B cell (primary cell): ENCODE measurements at regions not wholly inside any gene's neighbourhood (a gene's known extent, or its start where the extent isn't known, plus 50 kb on each side); places are given as distances from the start of the nearest gene placed in this dataset.

Experiments used
- ATAC-seq: fragments of 200-7000 bp; cut with Tn5 transposase; one replicate; pipeline ENCODE4 v1.10.0; 2021; ENCODE audit warnings: low read depth, mild to moderate bottlenecking, moderate number of reproducible peaks, moderate library complexity
- CTCF ChIA-PET: fragments of 350-600 bp; sonication (Branson Sonifier 250); formaldehyde crosslinking; loops from one replicate; lab custom pipeline; 2021; ENCODE audit warnings: antibody characterized with exemption, inconsistent platforms; lab: Charles Lee
- POLR2A ChIA-PET: fragments of 350-600 bp; sonication (Branson Sonifier 250); formaldehyde crosslinking; loops from one replicate; lab custom pipeline; 2021; ENCODE audit warnings: antibody characterized with exemption; lab: Charles Lee
- DNase-seq: peaks from one replicate; pipeline ENCODE4 v3.0.0; 2013
- H2AFZ ChIP-seq: 2 replicates; pipeline ENCODE4 v1.6.1; 2012; ENCODE audit warnings: mild to moderate bottlenecking, low read depth, low read length; ENCODE audit not compliant: insufficient read depth, poor library complexity, severe bottlenecking
- H3K27ac ChIP-seq, 2 donors: 1 replicate in 1 of 2; 2 replicates in 1 of 2; pipeline ENCODE4 v1.5.1; 2012 to 2013; ENCODE audit warnings: low read length in 2 of 2, mild to moderate bottlenecking in 2 of 2, moderate library complexity in 1 of 2
- H3K27me3 ChIP-seq, 4 experiments: fragments of 200-600 bp in 1 of 4; sonication (generic) in 1 of 4; replicated peaks in 1 of 4; 1 replicate in 2 of 4; 2 replicates in 2 of 4; pipeline versions ENCODE4 v1.6.1 to v1.7.0; 2013 to 2016; ENCODE audit warnings: low read length in 3 of 4, mild to moderate bottlenecking in 2 of 4, mixed read lengths in 1 of 4, moderate library complexity in 1 of 4; ENCODE audit not compliant: insufficient read depth in 4 of 4, control insufficient read depth in 3 of 4; ENCODE audit errors: control extremely low read depth in 1 of 4
- H3K36me3 ChIP-seq, 2 experiments: replicated peaks in 1 of 2; 1 replicate in 1 of 2; 2 replicates in 1 of 2; pipeline versions ENCODE4 v1.6.1 to v1.7.1; 2013; ENCODE audit warnings: low read length in 1 of 2; ENCODE audit not compliant: insufficient read depth in 2 of 2, control insufficient read depth in 1 of 2; ENCODE audit errors: control extremely low read depth in 1 of 2, extremely low read depth in 1 of 2
- H3K4me1 ChIP-seq, 2 donors: fragments of 200-600 bp in 1 of 2; sonication (generic) in 1 of 2; 1 replicate in 1 of 2; 2 replicates in 1 of 2; pipeline versions ENCODE4 v1.5.1 to v1.6.1; 2013 to 2017; ENCODE audit warnings: low read length in 2 of 2; ENCODE audit not compliant: control insufficient read depth in 2 of 2, insufficient read depth in 2 of 2
- H3K4me2 ChIP-seq: replicated peaks from 2 replicates; pipeline ENCODE3; 2012; ENCODE audit warnings: mild to moderate bottlenecking, low read depth, low read length; ENCODE audit not compliant: poor library complexity, severe bottlenecking
- H3K4me3 ChIP-seq, 5 experiments: fragments of 200-600 bp in 1 of 5; sonication (generic) in 1 of 5; 1 replicate in 3 of 5; 2 replicates in 2 of 5; pipeline versions ENCODE4 v1.5.1 to v1.7.0; 2011 to 2016; ENCODE audit warnings: low read length in 4 of 5, mild to moderate bottlenecking in 4 of 5, low read depth in 2 of 5, control low read depth in 1 of 5, moderate library complexity in 1 of 5; ENCODE audit not compliant: insufficient read depth in 1 of 5; ENCODE audit errors: control extremely low read depth in 1 of 5, extremely low read depth in 1 of 5
- H3K79me2 ChIP-seq: fragments of 200-600 bp; sonication (generic); one replicate; pipeline ENCODE4 v1.6.0; 2016; ENCODE audit warnings: low read length; ENCODE audit not compliant: control insufficient read depth, insufficient read depth
- H3K9ac ChIP-seq: fragments of 200-600 bp; sonication (generic); 2 replicates; pipeline ENCODE4 v1.6.1; 2017; ENCODE audit warnings: mild to moderate bottlenecking, low read length, moderate library complexity
- H3K9me3 ChIP-seq, 3 donors: one replicate each; pipeline versions ENCODE4 v1.6.1 to v1.7.1; 2013; ENCODE audit warnings: low read length in 2 of 3; ENCODE audit not compliant: control insufficient read depth in 2 of 3, insufficient read depth in 1 of 3; ENCODE audit errors: control extremely low read depth in 1 of 3
- H4K20me1 ChIP-seq: 2 replicates; pipeline ENCODE4 v1.6.0; 2012; ENCODE audit warnings: mild to moderate bottlenecking, low read length; ENCODE audit not compliant: insufficient read depth, control insufficient read depth, poor library complexity, severe bottlenecking
- H3K27ac Mint-ChIP-seq: one replicate; pipeline ENCODE4 v1.8.0; 2021; ENCODE audit warnings: mixed read lengths
- H3K27me3 Mint-ChIP-seq: one replicate; pipeline ENCODE4 v1.8.0; 2021; ENCODE audit warnings: mixed read lengths
- H3K4me1 Mint-ChIP-seq: one replicate; pipeline ENCODE4 v1.8.0; 2021; ENCODE audit warnings: mixed read lengths
- H3K4me3 Mint-ChIP-seq: one replicate; pipeline ENCODE4 v1.8.0; 2021; ENCODE audit warnings: mixed read lengths
- H3K9me3 Mint-ChIP-seq: one replicate; pipeline ENCODE4 v1.8.0; 2022; ENCODE audit warnings: mixed read lengths; ENCODE audit not compliant: insufficient read depth
- EZH2 ChIP-seq: IDR thresholded peaks from 2 replicates; pipeline ENCODE4 v1.6.1; 2012; ENCODE audit warnings: borderline replicate concordance, low read depth, mild to moderate bottlenecking, moderate library complexity, low read length; ENCODE audit not compliant: insufficient read depth, poor library complexity, severe bottlenecking
- WGBS: methylation state at CpG from one replicate; pipeline ENCODE4 v1.1.5; 2013; ENCODE audit warnings: missing lambda C conversion rate; ENCODE audit not compliant: insufficient coverage; 5-methylcytosine and 5-hydroxymethylcytosine counted together
- intact Hi-C: fragments of 100-400 bp; cut with micrococcal nuclease; formaldehyde crosslinking; loops from one replicate; pipeline ENCODE4 v1.10.0; 2022
- TF ChIP-seq, protein P1 (sequence below): fragments of 200-600 bp; IDR thresholded peaks from one replicate; pipeline ENCODE4 v1.8.0; 2022; ENCODE audit warnings: antibody characterized with exemption, mild to moderate bottlenecking

DNA sequence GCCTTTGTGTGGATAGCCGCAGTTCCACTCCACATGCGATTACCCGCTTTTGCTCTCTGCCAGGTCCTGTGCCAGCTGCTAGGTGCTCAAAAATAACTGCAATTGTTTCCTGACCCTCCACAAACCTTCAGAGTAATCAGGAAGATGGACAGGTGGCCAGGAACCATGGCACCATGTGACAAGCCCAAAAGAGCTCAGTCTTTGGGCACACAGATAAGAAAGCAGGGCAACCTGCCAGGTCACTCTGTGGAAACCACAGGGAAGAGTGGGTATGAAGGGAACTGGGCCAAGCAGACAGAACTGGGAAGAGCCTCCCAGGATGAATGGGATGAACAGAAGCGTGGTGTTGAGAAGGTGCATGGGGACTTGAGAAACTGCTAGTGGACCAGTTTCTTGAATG, 79.4 kb upstream of the AGAP1 start:
- Histone ChIP-seq H3K27me3 (no peaks in the 10 kb centered on the region), H3K36me3 (no peaks in the 10 kb centered on the region), H2AFZ (no peak overlapping the region), H4K20me1 (no peaks in the 10 kb centered on the region), H3K4me2 (no peak overlapping the region), H3K4me1 (no peaks in the 10 kb centered on the region), H3K9me3 (no peaks in the 10 kb centered on the region), H3K27ac (no peak overlapping the region), H3K9ac (no peak overlapping the region), H3K79me2 (no peaks in the 10 kb centered on the region), H3K4me3 (no peak overlapping the region)
- H3K4me3 Mint-ChIP-seq: no peak overlapping the region
- H3K27me3 Mint-ChIP-seq: peaks cover 11% of the 10 kb centered on the region
- H3K27ac Mint-ChIP-seq: no peak overlapping the region
- DNase-seq (no peak), ATAC-seq (no peak)
- H3K4me1 Mint-ChIP-seq: no peaks in the 10 kb centered on the region
- no peak for TF ChIP-seq EZH2
- TF ChIP-seq, protein P1, sequence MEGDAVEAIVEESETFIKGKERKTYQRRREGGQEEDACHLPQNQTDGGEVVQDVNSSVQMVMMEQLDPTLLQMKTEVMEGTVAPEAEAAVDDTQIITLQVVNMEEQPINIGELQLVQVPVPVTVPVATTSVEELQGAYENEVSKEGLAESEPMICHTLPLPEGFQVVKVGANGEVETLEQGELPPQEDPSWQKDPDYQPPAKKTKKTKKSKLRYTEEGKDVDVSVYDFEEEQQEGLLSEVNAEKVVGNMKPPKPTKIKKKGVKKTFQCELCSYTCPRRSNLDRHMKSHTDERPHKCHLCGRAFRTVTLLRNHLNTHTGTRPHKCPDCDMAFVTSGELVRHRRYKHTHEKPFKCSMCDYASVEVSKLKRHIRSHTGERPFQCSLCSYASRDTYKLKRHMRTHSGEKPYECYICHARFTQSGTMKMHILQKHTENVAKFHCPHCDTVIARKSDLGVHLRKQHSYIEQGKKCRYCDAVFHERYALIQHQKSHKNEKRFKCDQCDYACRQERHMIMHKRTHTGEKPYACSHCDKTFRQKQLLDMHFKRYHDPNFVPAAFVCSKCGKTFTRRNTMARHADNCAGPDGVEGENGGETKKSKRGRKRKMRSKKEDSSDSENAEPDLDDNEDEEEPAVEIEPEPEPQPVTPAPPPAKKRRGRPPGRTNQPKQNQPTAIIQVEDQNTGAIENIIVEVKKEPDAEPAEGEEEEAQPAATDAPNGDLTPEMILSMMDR: no peak
- ChIA-PET POLR2A (no interaction called here), CTCF (interaction anchor here (0.5 kb wide), 1 partner anchor 17 kb away, joined by 4 read pairs; no protein-coding TSS in a partner anchor)
- intact Hi-C loops: no loop called here
- 100% methylated on average over 3 of the region's 4 CpGs for WGBS
- H3K9me3 Mint-ChIP-seq: peaks cover 2% of the 10 kb centered on the region

DNA sequence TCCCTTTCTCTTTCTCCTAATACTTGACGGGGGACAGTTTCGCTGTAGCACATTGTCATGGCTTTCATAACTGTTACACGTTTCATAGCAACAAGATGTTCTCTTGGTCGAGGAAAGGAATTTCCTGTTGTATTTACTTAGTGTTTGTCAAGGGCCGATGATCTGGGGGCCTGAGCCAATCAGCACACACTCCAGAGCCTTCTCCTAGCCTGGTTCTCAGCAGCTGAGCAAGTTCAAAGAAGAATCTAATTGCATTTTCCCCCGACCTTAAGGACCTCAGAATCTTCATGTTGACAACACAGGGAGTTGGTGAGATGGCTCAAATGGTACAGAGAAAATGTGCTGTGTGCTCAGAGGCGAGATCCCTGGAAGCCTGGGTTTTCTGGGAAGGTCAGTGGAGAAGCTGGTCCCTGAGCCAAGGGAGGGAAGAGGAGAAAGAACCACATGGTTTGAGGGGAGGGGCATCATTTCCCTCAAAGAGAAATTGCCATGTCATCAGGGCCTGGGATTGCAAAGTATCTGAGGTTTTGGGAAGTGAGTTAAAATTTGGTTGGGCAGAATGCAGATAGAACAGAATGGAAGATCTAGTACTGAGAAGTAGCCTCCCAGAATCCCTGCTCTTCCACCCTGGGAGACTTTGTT, 76.9 kb upstream of the AGAP1 start:
- Histone ChIP-seq H3K27me3 (no peaks in the 10 kb centered on the region), H3K27ac (no peak overlapping the region), H3K4me1 (no peaks in the 10 kb centered on the region), H3K79me2 (no peaks in the 10 kb centered on the region), H3K9me3 (peaks cover 0 to 3% (median 0%) of the 10 kb centered on the region in 3 donors), H2AFZ (no peak overlapping the region), H3K9ac (no peak overlapping the region), H3K36me3 (no peaks in the 10 kb centered on the region), H3K4me2 (no peak overlapping the region), H4K20me1 (no peaks in the 10 kb centered on the region), H3K4me3 (no peak overlapping the region)
- intact Hi-C loops: no loop called here
- POLR2A ChIA-PET: no interaction called here
- H3K9me3 Mint-ChIP-seq: no peaks in the 10 kb centered on the region
- TF ChIP-seq, protein P1: no peak
- TF ChIP-seq EZH2: no peak
- H3K27me3 Mint-ChIP-seq: peaks cover 11% of the 10 kb centered on the region
- no peak overlapping the region for H3K4me3 Mint-ChIP-seq
- no peaks in the 10 kb centered on the region for H3K4me1 Mint-ChIP-seq
- ATAC-seq (no peak), DNase-seq (no peak)
- 39% methylated on average over 2 of the region's 7 CpGs for WGBS
- CTCF ChIA-PET: no interaction called here
- H3K27ac Mint-ChIP-seq: no peak overlapping the region
